Body of pancreas (tissue), 4 donors: ENCODE measurements at regions not wholly inside any gene's neighbourhood (a gene's known extent, or its start where the extent isn't known, plus 50 kb on each side); places are given as distances from the start of the nearest gene placed in this dataset.

Experiments used
- ATAC-seq: fragments of 150-250 bp; one replicate; pipeline ENCODE4 v1.9.1; 2016
- DNase-seq, 4 donors: peaks; one replicate each; pipeline ENCODE4 v3.0.0-alpha.2; 2019
- H3K27ac ChIP-seq, 4 donors: fragments of 200-600 bp; sonication (generic); 1 replicate in 3 of 4; 2 replicates in 1 of 4; pipeline versions ENCODE4 v1.5.1 to v1.6.1; 2016 to 2019; ENCODE audit warnings: mild to moderate bottlenecking in 1 of 4, mixed read lengths in 1 of 4, moderate library complexity in 1 of 4
- H3K27me3 ChIP-seq, 2 donors: fragments of 200-600 bp; sonication (generic); one replicate each; pipeline ENCODE4 v1.6.0; 2016; ENCODE audit warnings: mild to moderate bottlenecking in 1 of 2
- H3K36me3 ChIP-seq, 2 donors: fragments of 200-600 bp; sonication (generic); replicated peaks in 1 of 2; 2 replicates each; pipeline ENCODE4 v1.5.1; 2016; ENCODE audit warnings: low read depth in 2 of 2; ENCODE audit not compliant: insufficient read depth in 1 of 2
- H3K4me1 ChIP-seq: fragments of 200-600 bp; sonication (generic); one replicate; pipeline ENCODE4 v1.6.0; 2016
- H3K4me3 ChIP-seq, 2 donors: fragments of 200-600 bp; sonication (generic); 1 replicate in 1 of 2; 2 replicates in 1 of 2; pipeline ENCODE4 v1.5.1; 2016 to 2019
- H3K9me3 ChIP-seq, 3 donors: fragments of 200-600 bp; sonication (generic); 1 replicate in 2 of 3; 2 replicates in 1 of 3; pipeline ENCODE4 v1.5.1; 2016
- CTCF ChIP-seq, 7 experiments: fragments of 450-650 bp in 4 of 7; fragments of 200-600 bp in 3 of 7; sonication (generic) in 3 of 7; IDR thresholded peaks; one replicate each; pipeline ENCODE4 v1.5.1; 2016 to 2019; ENCODE audit warnings: antibody characterized with exemption in 7 of 7
- POLR2A ChIP-seq, 3 donors: fragments of 450-650 bp; IDR thresholded peaks; one replicate each; pipeline ENCODE4 v1.6.1; 2016; ENCODE audit warnings: antibody characterized with exemption in 3 of 3, mild to moderate bottlenecking in 2 of 3
- WGBS, 2 donors: methylation state at CpG; one replicate each; pipeline ENCODE4 v1.1.5; 2017; 5-methylcytosine and 5-hydroxymethylcytosine counted together
- intact Hi-C: fragments of 100-400 bp; cut with DNase I; formaldehyde crosslinking; loops from one replicate; pipeline ENCODE4 v1.15.1; 2023

DNA sequence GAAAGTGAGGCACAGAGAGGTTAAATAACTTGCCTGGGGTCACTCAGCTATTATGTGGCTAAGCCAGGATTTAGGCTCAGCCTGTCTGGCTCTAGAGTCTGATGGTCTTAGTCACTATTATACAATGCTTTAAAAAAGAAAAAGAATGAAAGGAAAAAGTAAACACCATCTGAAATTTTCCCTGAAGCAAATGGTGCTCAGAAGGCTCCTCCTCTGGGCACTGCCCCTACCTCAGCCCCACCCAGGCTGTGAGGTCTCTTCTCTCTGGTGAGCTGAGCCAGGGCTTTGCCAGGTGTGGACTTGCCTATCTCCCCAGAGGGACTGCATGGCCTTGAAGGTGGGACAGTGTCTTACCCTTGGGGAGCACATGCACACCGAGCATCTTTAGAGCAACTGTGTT is 117.5 kb upstream of the DYRK2 start:
- intact Hi-C loops: no loop called here
- no peaks in the 10 kb centered on the region for H3K9me3 ChIP-seq
- DNase-seq (no peak), ATAC-seq (no peak)
- TF ChIP-seq POLR2A (IDR thresholded peaks at IDR 0.05): no peak
- TF ChIP-seq CTCF (IDR thresholded peaks at IDR 0.05): no peak
- 86 to 92% methylated on average over 1 of the region's 1 CpG for WGBS, 2 donors
- no peaks in the 10 kb centered on the region for H3K27me3 ChIP-seq
- H3K27ac ChIP-seq: no peak overlapping the region
- H3K4me1 ChIP-seq: no peaks in the 10 kb centered on the region
- H3K36me3 ChIP-seq: no peaks in the 10 kb centered on the region
- H3K4me3 ChIP-seq: no peak overlapping the region

GRCh38 chr12:67531501-67531900 is 117.0 kb upstream of the DYRK2 start:
- no peak for DNase-seq
- Histone ChIP-seq H3K36me3 (no peaks in the 10 kb centered on the region), H3K27me3 (no peaks in the 10 kb centered on the region), H3K9me3 (no peaks in the 10 kb centered on the region), H3K27ac (no peak overlapping the region), H3K4me3 (no peak overlapping the region), H3K4me1 (no peaks in the 10 kb centered on the region)
- ATAC-seq: no peak
- intact Hi-C loops: no loop called here
- TF ChIP-seq CTCF (IDR thresholded peaks at IDR 0.05) (no peak), POLR2A (IDR thresholded peaks at IDR 0.05) (no peak)
- 55 to 75% methylated on average over 3 of the region's 3 CpGs for WGBS, 2 donors

GRCh38 chr12:67533159-67533558 is 115.4 kb upstream of the DYRK2 start:
- H3K4me1 ChIP-seq: no peaks in the 10 kb centered on the region
- H3K4me3 ChIP-seq: no peak overlapping the region
- TF ChIP-seq POLR2A (IDR thresholded peaks at IDR 0.05) (no peak), CTCF (IDR thresholded peaks at IDR 0.05) (no peak)
- intact Hi-C loops: no loop called here
- H3K27ac ChIP-seq: no peak overlapping the region
- 93 to 96% methylated on average over 1 of the region's 1 CpG for WGBS, 2 donors
- H3K36me3 ChIP-seq: no peaks in the 10 kb centered on the region
- no peaks in the 10 kb centered on the region for H3K9me3 ChIP-seq
- DNase-seq: no peak
- no peaks in the 10 kb centered on the region for H3K27me3 ChIP-seq
- no peak for ATAC-seq

DNA sequence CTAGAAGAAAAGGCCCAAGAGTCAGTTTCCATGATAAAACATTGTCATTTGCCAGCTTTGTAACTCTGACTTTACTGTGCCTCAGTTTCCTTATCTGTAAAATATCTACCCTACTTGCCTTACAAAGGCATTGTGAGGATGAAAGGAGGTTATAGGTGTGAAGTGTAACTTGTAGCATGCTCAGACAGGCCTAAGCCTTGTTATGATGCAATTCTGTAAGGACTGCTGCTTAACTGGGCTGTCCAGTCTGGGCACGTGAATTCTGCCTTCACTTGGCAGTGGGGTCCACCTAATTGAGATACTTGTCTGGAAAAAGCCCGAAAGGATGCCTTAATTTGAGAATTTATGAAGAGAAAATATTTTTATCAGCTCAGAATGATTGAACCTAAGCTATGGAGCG is 114.5 kb upstream of the DYRK2 start:
- Histone ChIP-seq H3K27me3 (no peaks in the 10 kb centered on the region), H3K4me1 (no peaks in the 10 kb centered on the region), H3K27ac (no peak overlapping the region), H3K4me3 (no peak overlapping the region), H3K9me3 (no peaks in the 10 kb centered on the region), H3K36me3 (no peaks in the 10 kb centered on the region)
- no peak for TF ChIP-seq CTCF (IDR thresholded peaks at IDR 0.05)
- 81 to 84% methylated on average over 3 of the region's 3 CpGs for WGBS, 2 donors
- ATAC-seq (no peak), DNase-seq (no peak)
- intact Hi-C loops: no loop called here

- DNase-seq (no peak), ATAC-seq (no peak)
- Histone ChIP-seq H3K4me1 (no peaks in the 10 kb centered on the region), H3K4me3 (no peak overlapping the region), H3K27ac (no peak overlapping the region), H3K27me3 (no peaks in the 10 kb centered on the region), H3K36me3 (no peaks in the 10 kb centered on the region), H3K9me3 (no peaks in the 10 kb centered on the region)
- 33 to 48% methylated on average over 4 of the region's 4 CpGs for WGBS, 2 donors
- intact Hi-C loops: no loop called here
- TF ChIP-seq CTCF (IDR thresholded peaks at IDR 0.05) (no peak), POLR2A (IDR thresholded peaks at IDR 0.05) (no peak)
Measured at GRCh38 chr12:67534681-67535080, 113.9 kb upstream of the DYRK2 start.
